ENCODE measurements at regions not wholly inside any gene's neighbourhood (a gene's known extent, or its start where the extent isn't known, plus 50 kb on each side); places are given as distances from the start of the nearest gene placed in this dataset.
"Not testable (repeated sequence)": the region's sequence is repeated elsewhere in the genome, so short reads cannot be mapped to it uniquely, and the experiment has no call there.

DNA sequence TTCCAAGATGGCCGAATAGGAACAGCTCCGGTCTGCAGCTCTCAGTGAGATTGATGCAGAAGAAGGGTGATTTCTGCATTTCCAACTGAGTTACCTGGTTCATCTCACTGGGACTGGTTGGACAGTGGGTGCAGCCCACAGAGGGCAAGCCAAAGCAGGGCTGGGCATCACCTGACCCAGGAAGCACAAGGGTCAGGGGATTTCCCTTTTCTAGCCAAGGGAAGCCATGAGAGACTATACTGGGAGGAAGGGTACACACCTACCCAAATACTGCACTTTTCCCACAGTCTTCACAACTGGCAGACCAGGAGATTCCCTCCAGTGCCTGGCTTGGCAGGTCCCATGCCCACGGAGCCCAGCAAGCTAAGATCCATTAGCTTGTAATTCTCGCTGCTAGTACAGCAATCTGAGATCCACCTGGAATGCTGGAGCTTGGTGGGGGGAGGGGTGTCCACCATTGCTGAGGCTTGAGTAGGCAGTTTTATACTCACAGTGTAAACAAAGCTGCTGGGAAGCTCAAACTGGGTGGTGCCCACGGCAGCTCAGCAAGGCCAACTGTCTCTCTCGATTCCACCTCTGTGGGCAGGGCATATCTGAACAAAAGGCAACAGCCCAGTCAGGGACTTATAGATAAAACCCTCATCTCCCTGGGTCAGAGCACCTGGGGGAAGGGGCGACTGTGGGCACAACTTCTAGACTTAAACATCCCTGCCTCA lies 365.8 kb downstream of the SPRY2 start:
- TF ChIP-seq EGR1 (IDR thresholded peaks at IDR 0.05; ENCODE audit: borderline replicate concordance in 1 of 2, low read depth in 2 of 2, low read length in 2 of 2); PBX3 (IDR thresholded peaks at IDR 0.05; ENCODE audit: insufficient replicate concordance, low read depth, low read length); CTCF (IDR thresholded peaks at IDR 0.05 in 2 of 3, conservative IDR thresholded peaks at IDR 0.05 in 1 of 3; ENCODE audit: control insufficient read depth in 2 of 3, extremely low read depth in 1 of 3, insufficient read depth in 1 of 3, low read depth in 3 of 3, low read length in 3 of 3): not testable (repeated sequence)

Measured in GM12878 (cell line).